GM12878 (cell line): ENCODE measurements at regions not wholly inside any gene's neighbourhood (a gene's known extent, or its start where the extent isn't known, plus 50 kb on each side); places are given as distances from the start of the nearest gene placed in this dataset.

ENCODE experiments used
- ATAC-seq: fragments of 200-7000 bp; cut with Tn5 transposase; 3 replicates; pipeline ENCODE4 v1.9.1; 2020; ENCODE audit warnings: mild to moderate bottlenecking, moderate library complexity
- BruUV-seq: library from RNA; stranded (reverse); fragments of 400-500 nt; replicated peaks from 2 replicates; lab custom pipeline; 2021; lab: Mats Ljungman, UMichigan
- CTCF ChIA-PET: fragments of 300-600 bp; sonication (Branson Sonifier 250); formaldehyde crosslinking; extraction: SDS; loops from one replicate; lab custom pipeline; 2021; ENCODE audit warnings: inconsistent platforms; lab: Yijun Ruan, JAX
- POLR2A ChIA-PET: fragments of 350-600 bp; formaldehyde crosslinking; extraction: SDS; loops from one replicate; lab custom pipeline; 2021; ENCODE audit warnings: inconsistent platforms; lab: Charles Lee
- RAD21 ChIA-PET: fragments of 300-600 bp; sonication (Branson Sonifier 250); formaldehyde crosslinking; loops from one replicate; lab custom pipeline; 2023; ENCODE audit warnings: antibody characterized with exemption; ENCODE audit not compliant: unreplicated experiment; lab: Charles Lee
- SMC1A ChIA-PET: fragments of 300-600 bp; sonication (Branson Sonifier 250); formaldehyde crosslinking; loops from one replicate; lab custom pipeline; 2023; ENCODE audit not compliant: unreplicated experiment, uncharacterized antibody; lab: Charles Lee
- DNase-seq: peaks from one replicate; pipeline ENCODE4 v3.0.0-alpha.2; 2011; ENCODE audit warnings: low read depth, low spot score
- FAIRE-seq: peaks from 3 replicates; lab custom pipeline; 2011; peaks lifted over from hg19 to GRCh38; lab: Jason Lieb, UNC
- H2AFZ ChIP-seq: 2 replicates; pipeline ENCODE4 v1.6.0; 2011; ENCODE audit warnings: low read depth, low read length, control low read depth; ENCODE audit not compliant: control insufficient read depth
- H3K27ac ChIP-seq: 2 replicates; pipeline ENCODE4 v1.5.1; 2011; ENCODE audit warnings: control low read depth; ENCODE audit not compliant: control insufficient read depth, insufficient read depth
- H3K27me3 ChIP-seq, 2 experiments: replicated peaks in 1 of 2; 2 replicates each; pipeline versions ENCODE4 v1.6.0 to v1.6.1; 2011; ENCODE audit warnings: low read length in 1 of 2; ENCODE audit not compliant: control insufficient read depth in 2 of 2, insufficient read depth in 2 of 2
- H3K36me3 ChIP-seq, 2 experiments: 2 replicates each; pipeline ENCODE4 v1.5.1; 2011; ENCODE audit warnings: low read length in 1 of 2; ENCODE audit not compliant: control insufficient read depth in 2 of 2, insufficient read depth in 2 of 2
- H3K4me1 ChIP-seq: 2 replicates; pipeline ENCODE4 v1.6.1; 2011; ENCODE audit warnings: mild to moderate bottlenecking, low read length, moderate library complexity, mixed read lengths; ENCODE audit not compliant: control insufficient read depth, insufficient read depth
- H3K4me2 ChIP-seq: 2 replicates; pipeline ENCODE4 v1.6.0; 2011; ENCODE audit warnings: control low read depth; ENCODE audit not compliant: control insufficient read depth, insufficient read depth
- H3K4me3 ChIP-seq: fragments of 200-600 bp; sonication (generic); 2 replicates; pipeline ENCODE4 v1.5.1; 2016
- H3K79me2 ChIP-seq: 2 replicates; pipeline ENCODE4 v1.6.0; 2011; ENCODE audit warnings: low read length; ENCODE audit not compliant: control insufficient read depth, insufficient read depth
- H3K9ac ChIP-seq: 2 replicates; pipeline ENCODE4 v1.8.0; 2011; ENCODE audit warnings: low read length, control low read depth, mixed read lengths; ENCODE audit not compliant: control insufficient read depth, insufficient read depth
- H3K9me3 ChIP-seq: replicated peaks from 3 replicates; pipeline ENCODE4 v1.5.1; 2011; ENCODE audit warnings: mild to moderate bottlenecking, low read length; ENCODE audit not compliant: control insufficient read depth, insufficient read depth
- H4K20me1 ChIP-seq: 2 replicates; pipeline ENCODE4 v1.6.0; 2011; ENCODE audit not compliant: control insufficient read depth, insufficient read depth
- BCL11A ChIP-seq: IDR thresholded peaks from 2 replicates; pipeline ENCODE4 v1.6.1; 2011; ENCODE audit warnings: low read depth, low read length
- CBX3 ChIP-seq: fragments of 200-600 bp; sonication (generic); IDR thresholded peaks from 2 replicates; pipeline ENCODE4 v1.6.1; 2016; ENCODE audit warnings: low read depth, borderline replicate concordance
- EZH2 ChIP-seq: IDR thresholded peaks from 2 replicates; pipeline ENCODE4 v1.6.1; 2012; ENCODE audit warnings: low read depth, mild to moderate bottlenecking, control low read depth, inconsistent platforms, low read length, borderline replicate concordance; ENCODE audit not compliant: control insufficient read depth
- FOXM1 ChIP-seq: IDR thresholded peaks from 2 replicates; pipeline ENCODE4 v1.6.1; 2012; ENCODE audit warnings: low read depth, mild to moderate bottlenecking, inconsistent platforms, low read length, moderate library complexity
- HDGF ChIP-seq: fragments of 450-650 bp; IDR thresholded peaks from 2 replicates; pipeline ENCODE4 v1.6.1; 2016; ENCODE audit warnings: antibody characterized with exemption
- JUNB ChIP-seq: IDR thresholded peaks from 2 replicates; pipeline ENCODE4 v1.6.1; 2016; ENCODE audit warnings: antibody characterized with exemption, mild to moderate bottlenecking
- JUND ChIP-seq: IDR thresholded peaks from 2 replicates; pipeline ENCODE4 v1.6.1; 2012; ENCODE audit warnings: low read depth, mild to moderate bottlenecking, low read length, improper control_type of control experiment, moderate library complexity
- MTA2 ChIP-seq: fragments of 450-650 bp; IDR thresholded peaks from 2 replicates; pipeline ENCODE4 v1.6.1; 2016; ENCODE audit warnings: low read depth, mild to moderate bottlenecking, moderate library complexity
- NBN ChIP-seq: fragments of 450-650 bp; IDR thresholded peaks from 2 replicates; pipeline ENCODE4 v1.6.1; 2016
- RBBP5 ChIP-seq: fragments of 200-600 bp; sonication (generic); conservative IDR thresholded peaks from 2 replicates; pipeline ENCODE4 v1.6.1; 2016
- SREBF2 ChIP-seq: IDR thresholded peaks from 2 replicates; pipeline ENCODE4 v1.6.1; 2012; ENCODE audit warnings: mild to moderate bottlenecking, low read length
- USF1 ChIP-seq: IDR thresholded peaks from 2 replicates; pipeline ENCODE4 v1.6.1; 2011; ENCODE audit warnings: borderline replicate concordance, low read depth, mild to moderate bottlenecking, moderate library complexity, mixed read lengths, low read length; ENCODE audit not compliant: insufficient read depth; ENCODE audit errors: extremely low read length
- YBX1 ChIP-seq: fragments of 450-650 bp; IDR thresholded peaks from 2 replicates; pipeline ENCODE4 v1.6.1; 2016; ENCODE audit warnings: antibody characterized with exemption
- ZBTB4 ChIP-seq: fragments of 450-650 bp; formaldehyde crosslinking; IDR thresholded peaks from 2 replicates; pipeline ENCODE4 v1.4.0; 2022; ENCODE audit warnings: mild to moderate bottlenecking, moderate library complexity
- WGBS: methylation state at CpG from one replicate; pipeline ENCODE4 v1.1.6; 2016; ENCODE audit warnings: low lambda C conversion rate; ENCODE audit not compliant: insufficient replicate concordance, insufficient coverage; ENCODE audit errors: missing lambda C conversion rate; 5-methylcytosine and 5-hydroxymethylcytosine counted together
- in situ Hi-C: fragments of 300-500 bp; cut with MboI; formaldehyde crosslinking; loops from 9 replicates; pipeline ENCODE4 v1.14.3; 2018; ENCODE audit warnings: mixed read lengths
- intact Hi-C: fragments of 100-400 bp; cut with micrococcal nuclease; formaldehyde crosslinking; loops from one replicate; pipeline ENCODE4 v1.14.2; 2022; ENCODE audit not compliant: unreplicated experiment
- TF ChIP-seq, protein P1 (sequence below): fragments of 450-650 bp; IDR thresholded peaks from 2 replicates; pipeline ENCODE4 v1.6.1; 2017; ENCODE audit warnings: mild to moderate bottlenecking, low read depth, inconsistent platforms; ENCODE audit not compliant: poor library complexity, severe bottlenecking
- TF ChIP-seq, protein P2 (sequence below): IDR thresholded peaks from 2 replicates; pipeline ENCODE4 v1.6.1; 2012; ENCODE audit warnings: low read length, inconsistent platforms

- TF ChIP-seq SREBF2: no peak
- TF ChIP-seq ZBTB4 (CRISPR knock-in tag): no peak
- TF ChIP-seq JUND: no peak
- TF ChIP-seq, protein P1, sequence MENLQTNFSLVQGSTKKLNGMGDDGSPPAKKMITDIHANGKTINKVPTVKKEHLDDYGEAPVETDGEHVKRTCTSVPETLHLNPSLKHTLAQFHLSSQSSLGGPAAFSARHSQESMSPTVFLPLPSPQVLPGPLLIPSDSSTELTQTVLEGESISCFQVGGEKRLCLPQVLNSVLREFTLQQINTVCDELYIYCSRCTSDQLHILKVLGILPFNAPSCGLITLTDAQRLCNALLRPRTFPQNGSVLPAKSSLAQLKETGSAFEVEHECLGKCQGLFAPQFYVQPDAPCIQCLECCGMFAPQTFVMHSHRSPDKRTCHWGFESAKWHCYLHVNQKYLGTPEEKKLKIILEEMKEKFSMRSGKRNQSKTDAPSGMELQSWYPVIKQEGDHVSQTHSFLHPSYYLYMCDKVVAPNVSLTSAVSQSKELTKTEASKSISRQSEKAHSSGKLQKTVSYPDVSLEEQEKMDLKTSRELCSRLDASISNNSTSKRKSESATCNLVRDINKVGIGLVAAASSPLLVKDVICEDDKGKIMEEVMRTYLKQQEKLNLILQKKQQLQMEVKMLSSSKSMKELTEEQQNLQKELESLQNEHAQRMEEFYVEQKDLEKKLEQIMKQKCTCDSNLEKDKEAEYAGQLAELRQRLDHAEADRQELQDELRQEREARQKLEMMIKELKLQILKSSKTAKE: peak; percentile 63
- TF ChIP-seq MTA2: peak; percentile 82
Observed at GRCh38 chr10:3625959-3626751, 158.9 kb downstream of the KLF6 start (continued).

- no peaks in the 10 kb centered on the region for H3K27me3 ChIP-seq
- CTCF ChIA-PET: interaction anchor here (0.7 to 1.3 kb wide), 3 partner anchors 8 to 1190 kb away, joined by 3 to 4 read pairs (median 3); no protein-coding TSS in a partner anchor
- in situ Hi-C loops: no loop called here
- no peak overlapping the region for H2AFZ ChIP-seq
- H3K27ac ChIP-seq: no peak overlapping the region
- H3K4me1 ChIP-seq: peaks cover 34% of the 10 kb centered on the region
- RAD21 ChIA-PET: interaction anchor here (3.4 kb wide), 1 partner anchor 158 kb away, joined by 13 read pairs; no protein-coding TSS in a partner anchor
- intact Hi-C loops: loop anchor here (5.0 kb wide), 1 partner anchor 158 kb away; no protein-coding TSS in a partner anchor
- 42% methylated on average over 8 of the region's 8 CpGs for WGBS
- H3K9ac ChIP-seq: no peak overlapping the region
- H3K79me2 ChIP-seq: no peaks in the 10 kb centered on the region
- no peak for ATAC-seq
- peaks cover 2% of the 10 kb centered on the region; the same call in 2 of the 3 replicates for H3K9me3 ChIP-seq
- no peak overlapping the region for H3K4me2 ChIP-seq
- SMC1A ChIA-PET: no interaction called here
- POLR2A ChIA-PET: no interaction called here
- H4K20me1 ChIP-seq: no peaks in the 10 kb centered on the region
- no peaks in the 10 kb centered on the region for H3K36me3 ChIP-seq
- no peak for FAIRE-seq
- no peak overlapping the region for H3K4me3 ChIP-seq
- no TSS peak for BruUV-seq
- DNase-seq: no peak
- TF ChIP-seq JUNB (no peak), EZH2 (no peak), RBBP5 (no peak), NBN (no peak), CBX3 (no peak), USF1 (no peak), YBX1 (no peak), FOXM1 (no peak), BCL11A (no peak), HDGF (no peak)
- TF ChIP-seq, protein P2, sequence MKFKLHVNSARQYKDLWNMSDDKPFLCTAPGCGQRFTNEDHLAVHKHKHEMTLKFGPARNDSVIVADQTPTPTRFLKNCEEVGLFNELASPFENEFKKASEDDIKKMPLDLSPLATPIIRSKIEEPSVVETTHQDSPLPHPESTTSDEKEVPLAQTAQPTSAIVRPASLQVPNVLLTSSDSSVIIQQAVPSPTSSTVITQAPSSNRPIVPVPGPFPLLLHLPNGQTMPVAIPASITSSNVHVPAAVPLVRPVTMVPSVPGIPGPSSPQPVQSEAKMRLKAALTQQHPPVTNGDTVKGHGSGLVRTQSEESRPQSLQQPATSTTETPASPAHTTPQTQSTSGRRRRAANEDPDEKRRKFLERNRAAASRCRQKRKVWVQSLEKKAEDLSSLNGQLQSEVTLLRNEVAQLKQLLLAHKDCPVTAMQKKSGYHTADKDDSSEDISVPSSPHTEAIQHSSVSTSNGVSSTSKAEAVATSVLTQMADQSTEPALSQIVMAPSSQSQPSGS: no peak
Observed at GRCh38 chr10:3624367-3624766, 160.6 kb downstream of the KLF6 start.
